ENCODE measurements at regions not wholly inside any gene's neighbourhood (a gene's known extent, or its start where the extent isn't known, plus 50 kb on each side); places are given as distances from the start of the nearest gene placed in this dataset.

DNA sequence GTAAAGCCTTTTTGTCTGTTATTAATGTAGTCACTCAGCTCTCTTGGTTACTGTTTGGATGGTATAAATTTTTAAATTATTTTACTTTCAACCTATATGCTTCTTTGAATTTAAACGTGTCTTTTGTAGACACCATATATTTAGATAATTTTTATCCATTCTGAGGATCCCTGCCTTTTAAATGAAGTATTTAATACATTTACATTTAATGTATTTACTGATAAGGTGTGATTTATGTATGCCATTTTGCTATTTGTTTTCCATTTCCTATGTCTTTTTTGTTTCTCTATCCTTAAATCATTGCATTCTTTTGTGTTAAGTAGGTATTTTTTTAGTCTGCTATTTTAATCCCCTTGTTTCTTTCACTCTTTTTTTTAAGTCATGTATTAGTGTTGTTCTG lies 238.0 kb downstream of the RAB28 start:
- DNase-seq (ENCODE audit: low spot score) = no peak
- TF ChIP-seq, protein P1, sequence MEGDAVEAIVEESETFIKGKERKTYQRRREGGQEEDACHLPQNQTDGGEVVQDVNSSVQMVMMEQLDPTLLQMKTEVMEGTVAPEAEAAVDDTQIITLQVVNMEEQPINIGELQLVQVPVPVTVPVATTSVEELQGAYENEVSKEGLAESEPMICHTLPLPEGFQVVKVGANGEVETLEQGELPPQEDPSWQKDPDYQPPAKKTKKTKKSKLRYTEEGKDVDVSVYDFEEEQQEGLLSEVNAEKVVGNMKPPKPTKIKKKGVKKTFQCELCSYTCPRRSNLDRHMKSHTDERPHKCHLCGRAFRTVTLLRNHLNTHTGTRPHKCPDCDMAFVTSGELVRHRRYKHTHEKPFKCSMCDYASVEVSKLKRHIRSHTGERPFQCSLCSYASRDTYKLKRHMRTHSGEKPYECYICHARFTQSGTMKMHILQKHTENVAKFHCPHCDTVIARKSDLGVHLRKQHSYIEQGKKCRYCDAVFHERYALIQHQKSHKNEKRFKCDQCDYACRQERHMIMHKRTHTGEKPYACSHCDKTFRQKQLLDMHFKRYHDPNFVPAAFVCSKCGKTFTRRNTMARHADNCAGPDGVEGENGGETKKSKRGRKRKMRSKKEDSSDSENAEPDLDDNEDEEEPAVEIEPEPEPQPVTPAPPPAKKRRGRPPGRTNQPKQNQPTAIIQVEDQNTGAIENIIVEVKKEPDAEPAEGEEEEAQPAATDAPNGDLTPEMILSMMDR (IDR thresholded peaks at IDR 0.05; ENCODE audit: borderline replicate concordance, control extremely low read depth, extremely low read depth, insufficient read depth, missing control alignments) = no peak
- in situ Hi-C loops (cut with MboI; ENCODE audit: low sequenced_read_pairs, unreplicated experiment) = no loop called here

DNA sequence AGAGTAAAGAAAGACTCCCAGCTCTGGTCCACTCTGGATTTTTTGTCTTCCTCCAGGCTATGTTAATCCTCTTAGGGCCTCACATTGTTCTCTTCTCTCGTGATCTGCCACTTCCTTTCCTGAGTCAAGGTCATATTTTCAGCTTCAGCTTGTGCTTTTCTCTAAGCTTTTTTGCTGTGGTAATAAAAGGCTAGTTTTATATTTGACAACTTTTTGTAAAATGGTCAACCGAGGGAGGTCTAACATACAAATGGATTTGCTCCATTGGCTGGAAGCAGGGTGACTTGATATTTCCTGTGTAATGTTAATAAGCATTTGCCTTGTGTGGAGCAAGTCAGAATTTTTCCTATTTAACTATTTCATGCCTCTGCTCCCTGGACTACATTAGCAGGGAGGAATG lies 239.7 kb downstream of the RAB28 start:
- DNase-seq (ENCODE audit: low spot score) = no peak
- TF ChIP-seq, protein P1 (IDR thresholded peaks at IDR 0.05; ENCODE audit: borderline replicate concordance, control extremely low read depth, extremely low read depth, insufficient read depth, missing control alignments) = no peak
- in situ Hi-C loops (cut with MboI; ENCODE audit: low sequenced_read_pairs, unreplicated experiment) = no loop called here

DNA sequence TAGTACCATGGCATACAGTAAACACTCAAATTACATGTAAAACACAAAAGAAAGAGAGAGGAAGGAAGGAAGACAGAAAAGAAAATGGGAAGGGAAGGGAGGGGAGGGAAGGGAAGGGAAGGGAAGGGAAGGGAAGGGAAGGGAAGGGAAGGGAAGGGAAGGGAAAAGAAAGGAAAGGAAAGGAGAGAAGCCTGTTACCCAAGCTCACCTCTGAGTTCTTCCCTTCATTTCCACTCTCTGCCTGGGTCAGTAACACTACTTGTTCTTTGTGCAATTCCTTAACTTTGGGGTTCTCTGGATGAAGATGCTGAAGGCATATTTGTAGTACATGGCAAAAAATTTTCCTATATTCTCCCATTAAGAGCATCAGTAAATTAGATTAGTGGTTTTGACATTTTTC lies 241.0 kb downstream of the RAB28 start:
- in situ Hi-C loops (cut with MboI; ENCODE audit: low sequenced_read_pairs, unreplicated experiment) = no loop called here

DNA sequence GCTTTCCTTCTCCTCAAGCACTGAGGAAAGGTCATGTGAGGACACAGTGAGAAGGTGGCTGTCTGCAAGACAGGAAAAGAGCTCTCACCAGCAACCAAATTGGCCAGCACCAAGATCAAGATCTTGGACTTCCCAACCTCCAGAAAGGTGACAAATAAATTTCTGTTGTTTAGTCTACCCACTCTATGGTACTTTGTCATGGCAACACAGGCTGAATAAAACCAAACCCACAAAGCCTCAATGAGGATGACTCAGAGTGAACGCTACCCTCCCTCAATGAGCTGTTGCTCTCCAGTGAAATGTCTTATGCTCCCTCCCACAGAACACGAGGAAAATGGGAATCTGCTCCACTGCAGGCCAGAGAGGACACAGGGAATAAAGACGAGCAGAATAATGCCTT lies 244.1 kb downstream of the RAB28 start:
- in situ Hi-C loops (cut with MboI; ENCODE audit: low sequenced_read_pairs, unreplicated experiment) = no loop called here
- no peak for DNase-seq (ENCODE audit: low spot score)
- TF ChIP-seq, protein P1 (IDR thresholded peaks at IDR 0.05; ENCODE audit: borderline replicate concordance, control extremely low read depth, extremely low read depth, insufficient read depth, missing control alignments) = no peak

More for the DNA sequence above, 241.0 kb downstream of the RAB28 start:
- TF ChIP-seq, protein P1 (IDR thresholded peaks at IDR 0.05; ENCODE audit: borderline replicate concordance, control extremely low read depth, extremely low read depth, insufficient read depth, missing control alignments) = no peak
- no peak for DNase-seq (ENCODE audit: low spot score)

DNA sequence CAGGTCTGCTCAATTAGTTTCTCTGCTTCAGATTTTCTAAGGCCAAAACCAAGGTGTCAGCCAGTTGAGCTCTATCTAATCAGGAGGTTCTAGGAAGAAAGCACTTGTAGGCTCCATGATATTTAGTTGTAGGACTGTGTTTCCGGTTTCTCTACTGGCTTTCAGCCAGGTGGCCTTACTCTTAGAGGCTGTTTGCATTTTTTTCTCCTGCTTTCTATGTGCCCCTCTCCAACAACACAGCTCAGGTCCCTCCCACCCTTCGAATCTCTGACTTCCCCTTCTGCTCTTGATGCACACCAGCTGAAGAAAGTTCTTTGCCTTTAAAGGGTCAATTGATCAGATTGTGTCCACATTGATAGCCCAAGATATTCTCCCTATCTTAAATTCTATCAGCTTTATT lies 245.2 kb downstream of the RAB28 start:
- TF ChIP-seq, protein P1 (IDR thresholded peaks at IDR 0.05; ENCODE audit: borderline replicate concordance, control extremely low read depth, extremely low read depth, insufficient read depth, missing control alignments) = no peak
- in situ Hi-C loops (cut with MboI; ENCODE audit: low sequenced_read_pairs, unreplicated experiment) = no loop called here

DNA sequence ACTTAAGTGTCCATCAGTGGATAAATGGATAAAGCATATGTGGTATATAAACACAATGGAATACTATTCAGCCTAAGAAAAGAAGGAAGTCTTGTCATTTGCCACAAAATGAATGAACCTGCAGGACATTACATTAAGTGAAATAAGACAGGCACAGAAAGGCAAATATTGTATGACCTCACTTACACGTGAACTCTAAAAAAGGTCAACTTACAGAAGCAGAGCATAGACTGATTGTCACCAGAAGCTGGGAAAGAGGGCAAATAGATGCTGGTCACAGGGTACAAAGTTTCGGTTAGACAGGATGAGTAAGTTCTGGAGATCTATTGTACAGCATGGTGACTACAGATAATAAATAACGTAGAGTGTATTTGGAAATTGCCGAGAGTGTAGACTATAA lies 247.7 kb downstream of the RAB28 start:
- DNase-seq (ENCODE audit: low spot score) = no peak
- TF ChIP-seq, protein P1 (IDR thresholded peaks at IDR 0.05; ENCODE audit: borderline replicate concordance, control extremely low read depth, extremely low read depth, insufficient read depth, missing control alignments) = no peak
- in situ Hi-C loops (cut with MboI; ENCODE audit: low sequenced_read_pairs, unreplicated experiment) = no loop called here

More for the DNA sequence above, 245.2 kb downstream of the RAB28 start:
- no peak for DNase-seq (ENCODE audit: low spot score)

DNA sequence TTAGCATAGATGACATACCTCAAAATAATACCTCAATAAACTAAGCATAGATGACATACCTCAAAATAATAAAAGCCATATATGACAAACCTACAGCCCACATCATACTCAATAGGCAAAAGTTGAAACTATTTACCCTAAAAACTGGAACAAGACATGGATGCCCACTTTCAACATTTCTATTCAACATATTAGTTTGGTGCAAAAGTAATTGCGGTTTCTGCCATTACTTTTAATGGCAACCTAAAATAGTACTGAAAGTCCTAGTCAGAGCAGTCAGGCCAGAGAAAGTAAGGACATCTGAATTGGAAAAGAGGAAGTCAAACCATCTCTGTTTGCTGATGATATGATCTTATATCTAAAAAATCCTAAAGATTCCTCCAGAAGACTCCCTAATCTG lies 250.4 kb downstream of the RAB28 start:
- in situ Hi-C loops (cut with MboI; ENCODE audit: low sequenced_read_pairs, unreplicated experiment) = no loop called here
- TF ChIP-seq, protein P1 (IDR thresholded peaks at IDR 0.05; ENCODE audit: borderline replicate concordance, control extremely low read depth, extremely low read depth, insufficient read depth, missing control alignments) = no peak
- DNase-seq (ENCODE audit: low spot score) = no peak

All from GM13976 (cell line).